ENCODE measurements at regions not wholly inside any gene's neighbourhood (a gene's known extent, or its start where the extent isn't known, plus 50 kb on each side); places are given as distances from the start of the nearest gene placed in this dataset.

DNA sequence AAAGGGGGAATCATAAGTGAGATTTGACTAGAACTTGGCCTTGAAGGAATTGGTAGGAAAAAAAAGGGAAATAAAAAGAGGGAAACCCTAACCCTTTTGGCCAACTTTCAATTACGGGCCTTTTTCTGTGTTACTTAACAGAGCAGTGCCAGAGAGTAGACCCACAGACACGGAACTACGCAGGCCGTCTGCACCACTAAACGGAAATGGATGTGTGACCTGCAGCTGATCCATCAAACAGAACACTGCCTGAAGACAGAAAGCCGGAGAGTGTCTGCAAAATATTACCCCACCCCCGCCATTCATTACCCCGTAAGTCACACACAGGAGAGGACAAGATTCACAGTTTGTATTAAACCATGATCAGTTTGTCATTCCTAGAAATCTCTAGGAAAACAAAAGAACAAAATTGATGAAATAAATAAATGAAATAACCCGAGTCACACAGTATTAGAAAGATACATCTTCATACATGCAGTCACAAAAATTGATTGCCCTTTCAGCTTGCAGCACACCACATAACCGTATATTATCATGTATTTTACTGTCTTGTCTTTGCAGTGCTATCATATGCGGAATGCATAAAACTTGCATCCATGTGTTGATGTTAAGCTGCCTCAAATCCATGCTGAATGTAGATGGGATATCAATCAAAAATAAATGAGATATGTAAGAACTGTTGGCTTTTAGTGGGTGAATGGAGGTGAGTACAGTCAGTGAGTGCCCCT is 424.7 kb downstream of the IRS2 start:
- DNase-seq = no peak

DNA sequence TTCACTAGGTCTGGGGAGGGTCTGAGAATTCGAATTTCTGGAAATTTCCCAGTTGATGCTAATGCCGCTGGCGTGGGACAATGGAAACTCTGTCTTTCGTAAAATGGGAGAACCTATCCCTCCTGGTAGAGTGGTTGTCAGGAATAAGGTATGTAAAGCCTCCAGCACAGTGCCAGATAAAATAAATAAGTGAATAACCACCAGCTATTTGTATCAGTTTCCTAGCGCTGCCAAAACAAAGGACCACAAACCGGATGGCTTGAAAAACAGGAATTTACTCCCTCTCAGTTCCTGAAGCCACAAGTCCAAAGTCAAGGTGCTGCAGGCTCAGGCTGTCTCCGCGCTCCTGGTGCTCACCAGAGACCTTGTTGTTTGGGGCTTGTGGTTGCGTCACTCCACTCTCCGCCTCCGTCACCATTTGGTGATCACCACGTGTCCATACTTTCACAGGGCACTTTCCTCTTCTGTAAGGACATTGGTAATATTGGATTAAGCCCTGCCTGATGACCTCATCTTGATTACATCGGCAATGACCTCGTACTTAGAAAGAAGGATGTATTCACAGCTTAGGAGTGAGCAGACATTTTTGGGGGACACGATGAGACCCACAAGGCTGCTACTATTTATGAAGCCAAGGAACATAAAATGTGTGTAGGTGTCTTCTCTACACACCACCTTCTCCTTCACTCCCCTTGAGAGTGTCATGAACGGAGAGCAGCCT is 428.5 kb downstream of the IRS2 start:
- no peak for DNase-seq

DNA sequence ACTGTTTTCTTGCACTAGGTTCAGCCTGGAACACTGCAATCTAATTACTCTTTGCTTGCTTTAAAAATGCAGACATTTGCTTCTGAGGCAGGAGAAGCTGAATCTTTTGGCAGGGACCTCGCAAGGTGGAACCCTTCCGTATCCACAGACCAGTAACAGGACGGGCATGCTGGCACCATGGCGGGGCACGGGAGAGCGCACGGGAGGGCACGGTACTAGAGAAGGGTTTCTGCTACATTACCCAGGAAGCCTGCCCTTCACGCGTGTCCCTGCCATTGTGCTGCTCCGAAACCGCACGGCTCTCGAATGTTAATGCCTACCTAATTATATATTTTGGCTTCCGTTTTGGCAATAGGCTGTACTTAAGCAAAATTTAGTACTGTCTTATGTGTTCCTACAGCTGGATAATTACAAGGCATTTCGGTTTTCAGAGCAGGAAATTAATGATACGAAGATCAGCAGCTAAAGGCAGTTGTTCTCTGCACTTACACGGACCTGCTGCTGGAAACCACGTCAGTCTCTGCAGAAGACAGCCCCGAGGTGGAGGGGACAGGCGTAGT is 430.4 kb downstream of the IRS2 start:
- no peak for DNase-seq

DNA sequence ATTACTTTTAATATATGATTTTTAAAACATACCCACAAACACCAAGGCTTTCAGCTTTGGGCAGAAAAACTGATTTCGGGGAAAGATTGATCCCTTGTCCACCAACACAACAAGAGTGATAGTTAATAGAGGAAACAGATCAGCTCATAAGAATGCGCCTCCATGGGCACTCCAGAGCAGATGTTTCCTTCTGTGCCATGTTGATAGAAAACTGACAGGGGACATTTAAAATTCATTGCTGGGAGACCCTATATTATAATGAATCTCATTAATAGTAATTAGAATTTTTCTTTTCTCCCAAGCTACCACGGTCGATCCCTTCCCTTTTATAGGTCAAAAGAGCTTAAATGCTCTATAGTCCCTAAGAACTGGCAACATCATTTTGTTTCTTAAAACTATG is 431.2 kb downstream of the IRS2 start:
- no peak for DNase-seq

DNA sequence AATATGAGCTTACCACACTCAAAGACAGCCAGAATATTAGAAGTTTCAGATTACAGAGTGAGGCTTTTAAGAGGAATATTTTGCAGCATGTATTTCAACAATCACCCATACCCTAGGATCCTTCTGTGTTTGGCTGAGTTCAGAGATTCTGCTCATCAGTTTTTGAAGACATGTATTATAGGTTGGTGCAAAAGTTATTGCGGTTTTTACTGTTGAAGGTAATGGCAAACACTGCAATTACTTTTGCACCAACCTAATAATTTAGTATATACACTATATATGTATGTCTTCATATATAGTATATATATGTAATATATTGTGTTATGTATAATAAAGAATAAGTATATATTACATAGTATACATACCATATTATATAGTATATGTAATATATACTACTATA is 435.1 kb downstream of the IRS2 start:
- DNase-seq = no peak

DNA sequence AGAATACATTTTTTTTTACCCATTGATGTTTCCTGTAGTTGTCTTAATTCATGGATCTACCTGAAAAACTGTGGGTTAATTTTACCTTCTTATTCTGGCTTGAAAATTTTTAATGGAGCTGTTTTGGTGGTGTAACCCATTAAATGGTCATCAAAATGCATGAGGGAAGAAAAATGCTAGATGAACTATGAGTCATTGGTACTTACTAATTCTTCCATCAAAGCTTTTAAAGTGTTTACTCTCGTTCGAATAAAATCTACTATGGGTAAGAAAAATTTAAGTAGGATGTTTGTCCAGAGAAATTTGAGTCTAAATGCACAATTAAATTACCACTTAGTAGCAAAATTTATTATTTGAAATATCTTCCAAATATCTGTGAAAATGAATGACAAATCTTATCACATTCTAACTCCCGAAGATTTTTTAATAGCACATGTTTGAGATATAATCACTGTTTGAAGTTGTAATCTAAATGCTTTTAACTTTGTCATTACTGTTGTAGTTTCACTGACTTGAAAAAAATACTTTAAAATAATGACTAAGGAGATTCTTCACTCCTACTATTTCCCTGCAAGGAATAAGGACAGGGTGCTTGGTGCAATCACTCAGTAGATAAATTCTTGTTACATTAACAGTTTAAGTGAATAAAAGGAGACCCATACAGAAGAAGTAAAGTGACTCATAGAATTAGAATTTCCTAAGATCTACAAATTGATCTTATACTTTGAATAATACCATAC is 437.7 kb downstream of the IRS2 start:
- DNase-seq = no peak

DNA sequence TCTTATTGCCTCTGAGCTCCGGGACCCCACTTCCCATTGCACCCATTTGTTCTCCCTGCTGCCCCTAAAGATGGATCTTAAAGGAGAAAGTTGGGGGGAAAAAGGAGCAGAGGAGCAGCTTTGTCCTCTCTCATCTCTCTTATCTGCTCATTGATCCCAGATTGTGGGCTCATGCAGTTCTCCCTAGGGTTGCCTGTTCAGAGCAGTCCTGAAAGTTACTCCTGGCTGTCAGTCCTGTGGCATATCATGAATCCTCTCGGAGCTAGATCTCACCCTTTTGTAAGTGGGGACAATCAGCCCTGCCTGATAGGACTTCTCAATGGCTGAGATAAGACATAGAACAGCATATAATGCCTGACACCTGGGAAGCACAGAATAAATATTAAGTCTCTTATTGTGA is 440.3 kb downstream of the IRS2 start:
- no peak for DNase-seq

DNA sequence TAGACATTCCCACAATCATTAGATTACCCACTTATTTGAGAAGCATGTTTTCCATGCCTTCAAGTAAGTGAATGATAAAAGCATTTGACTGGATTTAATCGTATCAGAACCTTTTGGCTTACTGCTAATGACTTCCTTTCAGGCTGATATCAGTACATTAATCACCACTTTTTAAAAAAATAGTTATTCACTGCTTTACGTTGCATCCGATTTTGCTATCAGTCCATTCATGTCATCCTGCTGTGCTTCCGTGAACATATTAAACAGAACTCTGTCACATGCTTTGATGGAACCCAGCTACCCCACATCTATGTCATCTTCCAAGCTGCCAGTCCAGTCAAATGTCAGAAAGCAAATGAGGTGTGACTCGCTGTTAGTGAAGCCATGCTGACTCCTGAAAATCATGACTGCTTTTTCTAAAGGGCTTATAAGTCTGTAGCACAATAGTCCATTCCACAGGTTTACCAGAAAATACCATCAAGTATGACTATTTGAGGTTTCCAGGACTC is 440.9 kb downstream of the IRS2 start:
- no peak for DNase-seq

DNA sequence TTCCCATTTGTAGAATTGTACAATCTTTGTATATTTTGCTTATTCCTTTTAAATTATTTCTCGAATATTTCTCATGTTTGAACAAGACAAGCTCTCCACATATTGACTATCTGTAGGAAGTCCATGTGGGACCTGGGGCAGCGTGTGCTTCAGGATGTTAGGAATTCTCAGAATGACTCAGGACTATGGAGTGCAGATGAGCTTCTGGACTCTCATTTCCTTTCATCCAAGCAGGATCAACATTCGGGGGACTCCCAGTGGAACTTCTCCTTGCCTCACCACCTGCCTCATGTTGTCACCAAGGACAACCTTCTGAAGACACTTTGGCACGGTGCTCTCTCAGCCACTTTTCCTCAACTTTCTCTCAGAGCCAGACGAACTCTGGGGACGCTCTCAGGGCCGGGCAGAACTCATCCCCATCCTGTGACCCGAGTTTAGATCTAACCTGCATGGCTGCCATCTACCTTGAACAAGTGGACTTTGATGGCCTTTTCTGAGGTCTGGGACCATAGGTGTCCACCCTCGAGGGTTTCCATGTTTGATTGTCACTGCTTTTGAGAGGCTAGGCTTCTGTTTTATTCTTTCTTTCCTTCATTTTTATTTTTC is 441.7 kb downstream of the IRS2 start:
- no peak for DNase-seq

DNA sequence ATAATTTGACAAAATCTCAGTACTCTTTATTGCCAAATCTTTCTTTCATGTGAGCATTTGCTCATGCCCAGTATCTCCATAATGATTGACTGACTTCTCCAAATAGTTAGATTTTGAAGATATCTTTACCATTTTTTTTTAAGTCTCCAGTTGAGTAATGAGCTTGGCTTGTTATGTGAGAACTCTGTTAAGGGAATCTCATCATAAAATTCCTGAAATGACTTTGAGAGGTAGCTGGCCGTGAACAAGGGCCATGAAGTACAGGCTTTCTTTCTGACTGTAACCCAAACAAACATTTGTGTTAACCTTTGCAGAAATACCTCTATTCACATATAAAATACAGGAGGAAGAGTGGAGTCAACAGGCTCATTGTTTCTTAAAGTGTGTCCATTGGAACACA is 449.7 kb downstream of the IRS2 start:
- DNase-seq = no peak

DNA sequence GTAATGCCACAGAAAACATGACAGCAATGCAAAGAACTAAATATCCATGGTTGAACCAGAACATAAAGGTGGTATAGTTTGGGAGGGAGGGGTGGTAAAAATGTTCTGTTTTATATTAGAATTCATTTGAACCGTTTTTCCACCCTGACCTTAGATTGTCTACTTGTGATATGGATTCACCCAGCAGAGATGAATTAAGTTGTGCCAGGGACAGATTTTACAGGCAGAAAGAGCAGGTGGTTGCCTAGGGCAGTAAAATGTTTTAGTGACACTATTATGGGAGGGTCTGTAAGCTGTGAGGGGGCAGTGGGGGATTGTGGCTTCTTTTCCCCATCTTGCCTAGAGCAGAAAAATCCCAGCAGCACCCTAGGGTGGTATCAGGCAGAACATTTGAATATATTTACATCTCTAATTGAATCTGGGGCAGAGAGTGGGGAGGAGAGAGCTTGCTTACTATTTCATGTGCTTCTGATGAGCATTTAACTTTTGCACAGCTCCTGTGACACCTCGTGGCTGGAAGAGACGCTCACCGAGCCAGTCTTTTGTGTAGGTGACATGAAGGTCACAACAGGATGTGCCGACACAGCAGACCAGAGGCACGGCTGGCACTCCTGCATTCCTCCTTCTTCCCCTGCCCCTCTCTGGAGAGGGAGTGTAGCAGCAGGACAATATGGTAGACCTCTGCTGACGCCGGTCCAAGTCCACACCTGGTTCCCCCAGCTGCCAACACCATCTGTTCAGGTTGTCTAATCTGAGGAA is 452.3 kb downstream of the IRS2 start:
- no peak for DNase-seq

DNA sequence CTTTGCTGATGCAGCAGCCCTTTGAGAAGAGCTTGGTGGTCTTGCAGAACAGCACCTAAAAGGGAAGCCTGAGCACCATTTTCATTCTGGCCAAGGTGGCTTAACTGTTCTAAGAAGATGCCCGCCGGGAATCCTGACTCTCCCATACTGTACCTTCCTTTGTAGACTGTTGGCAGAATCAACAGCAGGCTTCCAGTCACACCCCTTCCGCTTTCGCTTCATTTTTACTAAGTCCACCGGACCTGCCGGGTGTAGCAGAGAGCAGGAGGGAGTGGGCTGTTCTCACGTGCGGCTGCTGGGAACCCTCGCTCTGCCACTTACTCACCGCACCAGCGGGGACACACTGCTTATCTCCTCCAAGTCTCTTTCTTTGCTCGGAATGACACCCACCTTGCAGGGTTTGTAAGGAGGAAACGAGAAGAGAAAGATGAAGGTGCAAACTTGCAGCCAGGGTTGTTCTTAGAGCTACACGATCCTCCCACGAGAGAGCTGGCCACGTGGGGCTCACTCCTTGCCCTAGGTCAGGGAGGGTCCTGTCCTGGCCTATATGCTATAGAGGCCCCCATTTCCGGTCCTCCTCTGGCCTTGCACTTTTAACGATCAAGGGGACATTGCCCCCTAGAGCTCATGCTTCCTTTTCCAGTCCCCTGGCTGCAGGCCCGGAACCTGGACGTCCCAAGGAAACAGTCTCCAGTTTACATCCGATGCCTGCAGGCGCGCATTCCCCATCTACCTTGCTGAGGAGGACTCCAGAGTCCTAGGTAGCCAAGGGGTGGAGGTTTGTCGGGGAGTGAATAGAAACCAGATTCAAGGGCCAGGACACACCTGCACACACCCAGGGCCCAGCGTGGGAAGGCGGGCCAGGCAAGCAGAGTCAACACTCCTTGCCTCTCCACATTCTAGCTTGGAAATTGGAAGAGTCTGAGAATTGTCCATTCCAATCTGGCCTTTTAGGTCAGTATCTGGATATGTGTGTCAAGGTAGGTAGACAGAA is 453.6 kb downstream of the IRS2 start:
- DNase-seq = no peak

DNA sequence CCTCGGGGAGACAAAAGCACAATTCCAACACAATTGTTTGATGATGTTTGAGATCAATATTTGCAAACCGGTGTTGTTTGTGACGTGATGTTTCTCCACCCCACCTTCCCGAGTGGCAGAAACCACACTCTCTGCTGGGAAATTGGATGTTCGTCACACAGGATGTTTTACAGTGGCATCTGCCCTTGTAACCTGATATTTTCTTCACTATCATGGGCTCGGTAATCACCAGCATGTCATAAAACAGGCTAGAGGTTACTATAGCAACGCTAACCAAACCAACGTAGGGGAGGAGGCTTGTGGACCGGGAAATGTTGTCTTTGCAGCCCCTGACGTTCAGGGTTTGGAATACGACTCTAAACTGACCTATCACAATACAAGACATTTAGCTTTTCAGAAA is 454.5 kb downstream of the IRS2 start:
- no peak for DNase-seq

DNA sequence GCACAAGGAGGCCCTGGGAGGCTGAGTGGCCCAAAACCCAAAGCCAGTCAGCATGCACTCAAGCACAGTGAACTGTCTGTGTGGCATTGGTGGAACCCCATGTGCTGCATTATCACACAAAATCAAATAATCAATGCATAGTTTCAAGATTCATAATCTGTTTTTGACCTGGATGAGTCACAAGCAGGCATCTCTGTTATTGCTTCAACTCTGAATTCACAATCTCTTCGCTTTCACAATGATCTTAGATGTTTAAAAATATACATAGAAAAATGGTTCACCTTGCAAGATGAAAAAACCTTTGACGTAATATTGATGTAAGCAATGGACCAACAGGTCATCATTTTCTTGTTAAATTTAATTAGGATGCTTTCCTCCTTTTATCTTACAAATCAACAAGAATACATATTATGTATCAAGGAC is 455.4 kb downstream of the IRS2 start:
- DNase-seq = no peak

DNA sequence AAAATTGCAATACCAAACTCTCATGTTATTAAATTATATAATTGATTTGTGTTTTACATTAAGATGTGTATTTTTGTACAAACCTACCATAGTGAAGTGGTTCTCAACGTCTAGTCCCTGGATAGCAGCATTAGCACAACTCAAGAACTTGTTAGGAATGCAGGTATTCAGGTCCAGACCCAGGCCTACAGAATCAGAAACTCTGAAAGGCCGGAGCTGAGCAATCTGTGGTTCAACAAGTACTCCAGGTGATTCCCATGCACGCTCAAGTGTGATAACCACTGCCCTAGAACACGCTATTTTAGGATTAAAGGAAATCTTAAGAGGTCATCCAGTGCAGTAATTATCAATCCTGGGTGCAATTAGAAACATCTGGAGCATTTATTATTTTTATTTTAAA is 456.3 kb downstream of the IRS2 start:
- no peak for DNase-seq

DNA sequence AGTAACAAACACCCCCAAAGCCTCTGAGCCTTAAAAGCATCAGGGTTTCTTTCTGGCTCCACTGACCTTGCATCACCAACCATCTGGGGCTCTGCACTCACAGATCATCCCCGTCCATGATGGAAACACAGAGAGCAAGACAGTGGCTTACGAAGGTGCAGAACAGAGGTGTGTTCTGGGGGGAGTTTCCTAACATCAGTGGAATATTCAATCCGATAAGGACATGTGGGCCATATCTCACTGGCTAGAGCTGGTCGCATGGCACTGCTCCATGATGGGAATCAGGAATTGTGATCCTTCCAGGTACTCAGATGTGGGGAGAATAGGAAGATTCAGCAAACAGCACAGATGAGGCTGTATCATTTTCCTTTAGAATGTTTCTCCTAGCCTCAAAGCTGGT is 457.2 kb downstream of the IRS2 start:
- no peak for DNase-seq

DNA sequence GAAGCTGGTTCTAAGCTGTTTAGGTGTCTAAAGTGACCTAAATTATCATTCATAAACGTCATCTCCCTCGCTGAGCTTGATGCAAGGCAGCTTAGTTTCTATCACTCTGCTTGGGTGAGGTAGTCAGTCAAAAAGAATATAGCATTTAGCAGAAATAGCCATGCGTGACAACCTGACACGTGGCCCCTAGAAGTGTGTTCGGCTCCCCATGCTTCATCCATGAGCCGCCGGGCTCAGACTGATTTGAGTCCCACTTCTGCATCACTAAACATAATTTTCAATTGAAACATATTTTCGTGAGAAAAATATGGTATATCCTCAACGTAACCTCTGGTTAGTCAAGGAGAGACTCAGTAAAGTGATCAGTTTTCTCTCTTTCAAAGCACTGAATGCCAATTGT is 459.8 kb downstream of the IRS2 start:
- DNase-seq = no peak

DNA sequence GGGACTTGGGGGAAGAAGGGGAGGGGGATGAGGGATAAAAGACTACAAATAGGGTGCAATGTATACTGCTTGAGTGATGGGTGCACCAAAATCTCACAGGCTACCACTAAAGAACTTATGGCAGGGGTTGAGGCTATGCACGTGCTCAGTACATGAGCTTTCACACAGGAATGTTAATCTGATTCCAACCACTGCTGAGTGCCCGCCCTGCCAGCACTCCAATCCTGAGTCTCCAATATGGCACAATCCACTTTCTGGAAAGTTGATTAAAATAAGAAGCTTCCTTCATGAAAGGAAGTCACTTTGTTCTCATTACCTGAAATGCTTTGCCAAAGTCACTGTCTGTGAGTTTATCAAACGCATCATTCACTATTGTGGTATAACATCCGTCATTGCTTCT is 463.0 kb downstream of the IRS2 start:
- DNase-seq = no peak

DNA sequence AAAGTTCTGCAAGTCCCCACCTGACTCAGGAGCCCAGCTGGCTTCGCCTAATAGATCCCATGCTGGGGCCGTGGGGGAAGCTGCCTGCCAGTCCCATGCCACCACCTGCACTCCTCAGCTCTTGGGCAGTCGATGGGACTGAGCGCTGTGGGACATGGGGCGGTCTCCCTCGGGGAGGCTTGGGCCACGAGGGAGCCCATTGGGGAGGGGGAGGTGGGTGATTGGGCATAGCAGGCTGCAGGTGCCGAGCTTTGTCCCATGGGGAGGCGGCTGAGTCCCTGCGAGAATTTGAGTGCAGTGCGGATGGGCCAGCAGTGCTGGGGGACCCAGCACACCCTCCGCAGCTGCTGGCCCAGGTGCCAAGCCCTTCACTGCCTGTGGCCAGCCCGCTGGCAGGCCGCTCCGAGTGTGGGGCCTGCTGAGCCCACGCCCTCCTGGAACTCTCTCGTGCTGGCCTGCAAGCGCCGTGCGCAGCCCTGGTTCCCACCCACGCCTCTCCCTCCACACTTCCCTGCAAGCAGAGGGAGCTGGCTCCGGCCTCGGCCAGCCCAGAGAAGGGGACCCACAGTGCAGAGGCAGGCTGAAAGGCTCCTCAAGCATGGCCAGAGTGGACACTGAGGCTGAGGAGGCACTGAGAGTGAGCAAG is 467.3 kb downstream of the IRS2 start:
- no peak for DNase-seq

DNA sequence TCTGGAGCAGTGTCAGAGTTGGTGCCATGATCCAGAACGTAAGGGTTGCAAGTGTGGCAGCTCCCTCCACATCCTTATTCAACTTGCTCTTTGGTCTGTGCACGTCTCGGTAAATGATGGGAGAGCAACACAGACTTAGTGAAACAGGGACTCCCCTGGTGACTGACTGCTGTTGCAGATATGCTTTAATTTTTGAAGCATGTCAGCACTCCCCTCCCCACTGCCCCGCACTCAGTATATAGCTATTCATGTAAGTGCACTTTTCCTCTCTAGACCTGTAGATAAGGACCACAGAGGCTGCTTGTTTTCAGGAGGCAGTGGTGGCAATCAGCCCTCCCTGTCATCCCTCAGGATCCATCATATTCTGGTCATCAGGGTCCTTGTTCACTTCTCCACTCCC is 470.9 kb downstream of the IRS2 start:
- no peak for DNase-seq

DNA sequence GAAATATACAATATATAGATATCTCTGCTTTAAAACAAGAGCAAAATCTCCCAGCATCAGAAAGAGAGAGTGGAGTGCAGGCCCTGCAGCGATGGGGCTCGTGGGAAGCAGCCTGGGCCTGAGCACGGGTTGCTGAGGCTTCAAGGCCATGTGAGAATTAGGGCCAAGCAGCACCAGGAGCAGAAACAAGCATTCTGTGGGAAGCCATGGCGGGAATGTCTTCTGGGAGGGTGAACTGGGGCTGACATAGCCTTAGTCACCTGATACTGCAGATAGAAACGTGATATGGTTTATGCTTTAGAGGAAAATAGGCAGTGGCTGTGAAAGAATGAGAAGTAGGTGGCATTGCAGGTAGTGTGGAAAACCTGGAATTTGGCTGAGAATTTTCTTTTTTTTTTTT is 472.3 kb downstream of the IRS2 start:
- no peak for DNase-seq
